Upper lobe of left lung (tissue), 4 donors: ENCODE measurements at regions not wholly inside any gene's neighbourhood (a gene's known extent, or its start where the extent isn't known, plus 50 kb on each side); places are given as distances from the start of the nearest gene placed in this dataset.

Source experiments
- CTCF ChIP-seq, 6 experiments: fragments of 450-650 bp in 4 of 6; fragments of 200-600 bp in 2 of 6; sonication (generic) in 2 of 6; IDR thresholded peaks; one replicate each; pipeline ENCODE4 v1.5.1; 2016 to 2019; ENCODE audit warnings: antibody characterized with exemption in 6 of 6
- EP300 ChIP-seq, 4 donors: sonication (generic); formaldehyde crosslinking; IDR thresholded peaks; one replicate each; pipeline ENCODE4 v1.5.1; 2017; ENCODE audit warnings: antibody characterized with exemption in 4 of 4, control low read depth in 2 of 4
- POLR2A ChIP-seq, 4 donors: fragments of 450-650 bp; IDR thresholded peaks; one replicate each; pipeline ENCODE4 v1.5.1; 2016 to 2017; ENCODE audit warnings: antibody characterized with exemption in 4 of 4, mild to moderate bottlenecking in 2 of 4
- POLR2AphosphoS5 ChIP-seq, 2 donors: sonication (generic); formaldehyde crosslinking; IDR thresholded peaks; one replicate each; pipeline ENCODE4 v1.5.1; 2017; ENCODE audit warnings: antibody characterized with exemption in 2 of 2

- TF ChIP-seq POLR2A (IDR thresholded peaks at IDR 0.05) (no peak), CTCF (IDR thresholded peaks at IDR 0.05) (no peak), POLR2AphosphoS5 (IDR thresholded peaks at IDR 0.05) (no peak), EP300 (IDR thresholded peaks at IDR 0.05) (no peak)
Measured at GRCh38 chr3:25035526-25035925, 392.5 kb upstream of the RARB start.
